ENCODE measurements at regions not wholly inside any gene's neighbourhood (a gene's known extent, or its start where the extent isn't known, plus 50 kb on each side); places are given as distances from the start of the nearest gene placed in this dataset.

- TF ChIP-seq CTCF (IDR thresholded peaks at IDR 0.05; ENCODE audit: insufficient read depth, low read length, poor library complexity, severe bottlenecking) (no peak), EZH2phosphoT487 (conservative IDR thresholded peaks at IDR 0.05; ENCODE audit: low read length) (no peak)
These were observed 133.1 kb upstream of the PCSK2 start for GRCh38 chr20:17093782-17094181.

All from SU-DHL-6 (cell line).